Activated CD4-positive, alpha-beta T cell treated with anti-CD3 and anti-CD28 coated beads, Interleukin-2, amount 10 ng/mL, durations not matched to agents 24 days and 14 days (primary cell): ENCODE measurements at regions not wholly inside any gene's neighbourhood (a gene's known extent, or its start where the extent isn't known, plus 50 kb on each side); places are given as distances from the start of the nearest gene placed in this dataset.
"Not testable (repeated sequence)": the region's sequence is repeated elsewhere in the genome, so short reads cannot be mapped to it uniquely, and the experiment has no call there.

Experiments used
- DNase-seq: peaks from one replicate; pipeline ENCODE4 v3.0.0; 2022
- H3K27ac Mint-ChIP-seq: one replicate; pipeline ENCODE4 v1.8.0; 2022; ENCODE audit warnings: mild to moderate bottlenecking, mixed read lengths
- H3K27me3 Mint-ChIP-seq: one replicate; pipeline ENCODE4 v1.8.0; 2022; ENCODE audit warnings: mixed read lengths
- H3K36me3 Mint-ChIP-seq: one replicate; pipeline ENCODE4 v1.8.0; 2022; ENCODE audit warnings: low read depth, mild to moderate bottlenecking, mixed read lengths
- H3K4me1 Mint-ChIP-seq: one replicate; pipeline ENCODE4 v1.8.0; 2021; ENCODE audit warnings: mixed read lengths
- H3K4me3 Mint-ChIP-seq: one replicate; pipeline ENCODE4 v1.8.0; 2022; ENCODE audit warnings: mild to moderate bottlenecking, moderate library complexity, mixed read lengths
- H3K9me3 Mint-ChIP-seq: one replicate; pipeline ENCODE4 v1.8.0; 2021; ENCODE audit warnings: mixed read lengths
- intact Hi-C: fragments of 100-400 bp; cut with micrococcal nuclease; formaldehyde crosslinking; loops from one replicate; pipeline ENCODE4 v1.15.1; 2023

- Mint-ChIP-seq H3K9me3 (no peaks in the 10 kb centered on the region), H3K27me3 (peaks cover 2% of the 10 kb centered on the region), H3K36me3 (no peaks in the 10 kb centered on the region), H3K27ac (no peak overlapping the region), H3K4me3 (no peak overlapping the region), H3K4me1 (no peaks in the 10 kb centered on the region)
- no peak for DNase-seq
- intact Hi-C loops: no loop called here
Observed at GRCh38 chr1:199804526-199804925, 223.0 kb upstream of the NR5A2 start.

- Mint-ChIP-seq H3K27me3 (no peaks in the 10 kb centered on the region), H3K27ac (no peak overlapping the region), H3K36me3 (no peaks in the 10 kb centered on the region), H3K9me3 (no peaks in the 10 kb centered on the region), H3K4me1 (no peaks in the 10 kb centered on the region), H3K4me3 (no peak overlapping the region)
- peak; percentile 4 for DNase-seq
- intact Hi-C loops: no loop called here
Observed at GRCh38 chr1:199808110-199808870, 219.2 kb upstream of the NR5A2 start.

- no peaks in the 10 kb centered on the region for H3K36me3 Mint-ChIP-seq
- no peaks in the 10 kb centered on the region for H3K27me3 Mint-ChIP-seq
- intact Hi-C loops: no loop called here
- H3K4me3 Mint-ChIP-seq: no peak overlapping the region
- no peak for DNase-seq
- no peaks in the 10 kb centered on the region for H3K4me1 Mint-ChIP-seq
- H3K9me3 Mint-ChIP-seq: no peaks in the 10 kb centered on the region
- H3K27ac Mint-ChIP-seq: no peak overlapping the region
Observed at GRCh38 chr1:199809311-199809710, 218.2 kb upstream of the NR5A2 start.

- Mint-ChIP-seq H3K27ac (no peak overlapping the region), H3K9me3 (no peaks in the 10 kb centered on the region), H3K4me3 (no peak overlapping the region), H3K4me1 (no peaks in the 10 kb centered on the region), H3K36me3 (no peaks in the 10 kb centered on the region), H3K27me3 (no peaks in the 10 kb centered on the region)
- no peak for DNase-seq
- intact Hi-C loops: no loop called here
Observed at GRCh38 chr1:199811163-199811562, 216.3 kb upstream of the NR5A2 start.

- Mint-ChIP-seq H3K27me3 (no peaks in the 10 kb centered on the region), H3K4me3 (no peak overlapping the region), H3K27ac (no peak overlapping the region), H3K36me3 (no peaks in the 10 kb centered on the region), H3K9me3 (no peaks in the 10 kb centered on the region), H3K4me1 (no peaks in the 10 kb centered on the region)
- intact Hi-C loops: no loop called here
- DNase-seq: no peak
Observed at GRCh38 chr1:199813198-199813597, 214.3 kb upstream of the NR5A2 start.

GRCh38 chr1:199815947-199816346 is 211.6 kb upstream of the NR5A2 start:
- Mint-ChIP-seq H3K27me3 (peaks cover 2% of the 10 kb centered on the region), H3K36me3 (no peaks in the 10 kb centered on the region), H3K4me3 (no peak overlapping the region), H3K4me1 (no peaks in the 10 kb centered on the region), H3K27ac (no peak overlapping the region), H3K9me3 (no peaks in the 10 kb centered on the region)
- intact Hi-C loops: no loop called here
- DNase-seq: no peak

GRCh38 chr1:199817266-199817665 is 210.2 kb upstream of the NR5A2 start:
- Mint-ChIP-seq H3K36me3 (no peaks in the 10 kb centered on the region), H3K9me3 (no peaks in the 10 kb centered on the region), H3K27ac (no peak overlapping the region), H3K27me3 (peaks cover 2% of the 10 kb centered on the region), H3K4me3 (no peak overlapping the region), H3K4me1 (no peaks in the 10 kb centered on the region)
- intact Hi-C loops: no loop called here
- DNase-seq: no peak

GRCh38 chr1:199821029-199821779 is 206.3 kb upstream of the NR5A2 start:
- intact Hi-C loops: no loop called here
- Mint-ChIP-seq H3K4me3 (no peak overlapping the region), H3K9me3 (no peaks in the 10 kb centered on the region), H3K36me3 (no peaks in the 10 kb centered on the region), H3K4me1 (no peaks in the 10 kb centered on the region), H3K27me3 (peaks cover 3% of the 10 kb centered on the region), H3K27ac (no peak overlapping the region)
- no peak for DNase-seq

GRCh38 chr1:199832451-199832850 is 195.1 kb upstream of the NR5A2 start:
- Mint-ChIP-seq H3K4me3 (no peak overlapping the region), H3K4me1 (no peaks in the 10 kb centered on the region), H3K36me3 (no peaks in the 10 kb centered on the region), H3K27me3 (peaks cover 5% of the 10 kb centered on the region), H3K9me3 (no peaks in the 10 kb centered on the region), H3K27ac (no peak overlapping the region)
- no peak for DNase-seq
- intact Hi-C loops: no loop called here

GRCh38 chr1:199834711-199835110 is 192.8 kb upstream of the NR5A2 start:
- Mint-ChIP-seq H3K27ac (no peak overlapping the region), H3K4me1 (no peaks in the 10 kb centered on the region), H3K9me3 (no peaks in the 10 kb centered on the region), H3K27me3 (peaks cover 5% of the 10 kb centered on the region), H3K36me3 (no peaks in the 10 kb centered on the region), H3K4me3 (no peak overlapping the region)
- no peak for DNase-seq
- intact Hi-C loops: no loop called here

- Mint-ChIP-seq H3K4me3 (no peak overlapping the region), H3K27me3 (peaks cover 5% of the 10 kb centered on the region), H3K27ac (no peak overlapping the region), H3K9me3 (no peaks in the 10 kb centered on the region), H3K36me3 (no peaks in the 10 kb centered on the region), H3K4me1 (no peaks in the 10 kb centered on the region)
- intact Hi-C loops: no loop called here
- DNase-seq: no peak
Observed at GRCh38 chr1:199836430-199836829, 191.1 kb upstream of the NR5A2 start.

GRCh38 chr1:199837321-199837720 is 190.2 kb upstream of the NR5A2 start:
- peaks cover 5% of the 10 kb centered on the region for H3K27me3 Mint-ChIP-seq
- DNase-seq: no peak
- H3K9me3 Mint-ChIP-seq: no peaks in the 10 kb centered on the region
- no peaks in the 10 kb centered on the region for H3K4me1 Mint-ChIP-seq
- H3K4me3 Mint-ChIP-seq: no peak overlapping the region
- intact Hi-C loops: no loop called here
- H3K36me3 Mint-ChIP-seq: no peaks in the 10 kb centered on the region
- H3K27ac Mint-ChIP-seq: no peak overlapping the region

- H3K4me3 Mint-ChIP-seq, H3K4me1 Mint-ChIP-seq, H3K36me3 Mint-ChIP-seq, H3K27me3 Mint-ChIP-seq, intact Hi-C loops, DNase-seq, H3K27ac Mint-ChIP-seq, H3K9me3 Mint-ChIP-seq: not testable (repeated sequence)
Observed at GRCh38 chr1:199839608-199840007, 187.9 kb upstream of the NR5A2 start.

- H3K4me3 Mint-ChIP-seq, intact Hi-C loops, H3K27me3 Mint-ChIP-seq, H3K4me1 Mint-ChIP-seq, DNase-seq, H3K36me3 Mint-ChIP-seq, H3K27ac Mint-ChIP-seq, H3K9me3 Mint-ChIP-seq: not testable (repeated sequence)
Observed at GRCh38 chr1:199843096-199843495, 184.4 kb upstream of the NR5A2 start.
